Right atrium auricular region (tissue), 2 donors: ENCODE measurements at regions not wholly inside any gene's neighbourhood (a gene's known extent, or its start where the extent isn't known, plus 50 kb on each side); places are given as distances from the start of the nearest gene placed in this dataset.

ENCODE experiments used
- DNase-seq: peaks from one replicate; pipeline ENCODE4 v3.0.0-alpha.2; 2019; ENCODE audit warnings: low spot score
- H3K27ac ChIP-seq, 2 donors: fragments of 200-600 bp; sonication (generic); 1 replicate in 1 of 2; 2 replicates in 1 of 2; pipeline ENCODE4 v1.5.1; 2016 to 2019
- H3K27me3 ChIP-seq, 2 donors: fragments of 200-600 bp; sonication (generic); one replicate each; pipeline versions ENCODE4 v1.5.1 to v1.6.0; 2017 to 2019
- H3K36me3 ChIP-seq: fragments of 200-600 bp; sonication (generic); one replicate; pipeline ENCODE4 v1.5.1; 2016
- H3K4me1 ChIP-seq, 2 donors: fragments of 200-600 bp; sonication (generic); one replicate each; pipeline versions ENCODE4 v1.5.1 to v1.6.0; 2017 to 2019
- H3K4me3 ChIP-seq, 2 donors: fragments of 200-600 bp; sonication (generic); 1 replicate in 1 of 2; 2 replicates in 1 of 2; pipeline ENCODE4 v1.5.1; 2017 to 2019; ENCODE audit warnings: mild to moderate bottlenecking in 1 of 2, moderate library complexity in 1 of 2
- H3K9me3 ChIP-seq, 2 donors: fragments of 200-600 bp; sonication (generic); one replicate each; pipeline ENCODE4 v1.5.1; 2019
- TF ChIP-seq, protein P1 (sequence below), 2 donors: fragments of 200-600 bp; sonication (generic); IDR thresholded peaks; one replicate each; pipeline ENCODE4 v1.5.1; 2019; ENCODE audit warnings: antibody characterized with exemption in 2 of 2

DNA sequence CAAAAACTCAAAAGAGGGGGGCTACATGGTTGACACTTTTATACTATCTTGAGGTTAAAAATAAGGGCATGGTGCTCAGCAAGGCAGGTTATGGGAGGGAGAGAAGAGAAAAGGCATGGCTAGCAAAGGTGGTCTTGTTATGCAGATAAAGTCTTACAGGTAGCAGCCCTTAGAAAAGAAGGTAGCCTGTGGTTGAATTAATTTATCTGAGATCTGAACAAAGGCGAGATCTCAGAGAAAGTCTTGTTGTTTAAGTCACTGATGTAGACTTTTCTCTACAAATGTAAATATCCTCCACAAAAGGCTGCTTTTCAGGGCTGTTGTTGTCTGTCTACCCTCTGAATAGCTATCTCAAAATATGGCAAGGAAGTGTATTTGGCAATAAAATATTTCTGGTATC, 1250.4 kb downstream of the PCDH18 start:
- TF ChIP-seq, protein P1, sequence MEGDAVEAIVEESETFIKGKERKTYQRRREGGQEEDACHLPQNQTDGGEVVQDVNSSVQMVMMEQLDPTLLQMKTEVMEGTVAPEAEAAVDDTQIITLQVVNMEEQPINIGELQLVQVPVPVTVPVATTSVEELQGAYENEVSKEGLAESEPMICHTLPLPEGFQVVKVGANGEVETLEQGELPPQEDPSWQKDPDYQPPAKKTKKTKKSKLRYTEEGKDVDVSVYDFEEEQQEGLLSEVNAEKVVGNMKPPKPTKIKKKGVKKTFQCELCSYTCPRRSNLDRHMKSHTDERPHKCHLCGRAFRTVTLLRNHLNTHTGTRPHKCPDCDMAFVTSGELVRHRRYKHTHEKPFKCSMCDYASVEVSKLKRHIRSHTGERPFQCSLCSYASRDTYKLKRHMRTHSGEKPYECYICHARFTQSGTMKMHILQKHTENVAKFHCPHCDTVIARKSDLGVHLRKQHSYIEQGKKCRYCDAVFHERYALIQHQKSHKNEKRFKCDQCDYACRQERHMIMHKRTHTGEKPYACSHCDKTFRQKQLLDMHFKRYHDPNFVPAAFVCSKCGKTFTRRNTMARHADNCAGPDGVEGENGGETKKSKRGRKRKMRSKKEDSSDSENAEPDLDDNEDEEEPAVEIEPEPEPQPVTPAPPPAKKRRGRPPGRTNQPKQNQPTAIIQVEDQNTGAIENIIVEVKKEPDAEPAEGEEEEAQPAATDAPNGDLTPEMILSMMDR (IDR thresholded peaks at IDR 0.05): no peak
- Histone ChIP-seq H3K4me3 (no peak overlapping the region), H3K4me1 (no peaks in the 10 kb centered on the region), H3K27me3 (no peaks in the 10 kb centered on the region), H3K27ac (no peak overlapping the region), H3K9me3 (no peaks in the 10 kb centered on the region), H3K36me3 (no peaks in the 10 kb centered on the region)
- DNase-seq: no peak

DNA sequence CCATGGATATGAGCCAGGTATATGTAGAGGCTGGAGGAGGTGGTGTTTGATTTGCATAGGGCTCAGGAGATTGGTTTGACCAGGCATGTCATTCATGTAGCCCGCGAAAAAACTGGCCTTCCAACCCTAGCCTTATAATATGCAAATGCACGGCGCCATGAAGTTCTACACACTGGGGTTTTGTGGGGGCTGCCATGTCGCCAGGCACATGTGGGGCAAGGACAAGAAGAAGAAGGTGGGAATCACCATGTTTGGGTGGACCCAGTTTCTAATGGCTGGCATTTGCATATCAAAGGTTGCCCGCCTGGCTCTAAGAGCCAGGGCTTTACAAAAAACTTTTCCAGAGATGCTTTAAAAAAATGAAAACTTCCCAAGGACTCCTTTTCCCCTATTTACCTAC, 1251.0 kb downstream of the PCDH18 start:
- Histone ChIP-seq H3K27ac (no peak overlapping the region), H3K4me3 (no peak overlapping the region), H3K36me3 (no peaks in the 10 kb centered on the region), H3K9me3 (no peaks in the 10 kb centered on the region), H3K27me3 (no peaks in the 10 kb centered on the region), H3K4me1 (no peaks in the 10 kb centered on the region)
- no peak for DNase-seq
- TF ChIP-seq, protein P1 (IDR thresholded peaks at IDR 0.05): no peak

DNA sequence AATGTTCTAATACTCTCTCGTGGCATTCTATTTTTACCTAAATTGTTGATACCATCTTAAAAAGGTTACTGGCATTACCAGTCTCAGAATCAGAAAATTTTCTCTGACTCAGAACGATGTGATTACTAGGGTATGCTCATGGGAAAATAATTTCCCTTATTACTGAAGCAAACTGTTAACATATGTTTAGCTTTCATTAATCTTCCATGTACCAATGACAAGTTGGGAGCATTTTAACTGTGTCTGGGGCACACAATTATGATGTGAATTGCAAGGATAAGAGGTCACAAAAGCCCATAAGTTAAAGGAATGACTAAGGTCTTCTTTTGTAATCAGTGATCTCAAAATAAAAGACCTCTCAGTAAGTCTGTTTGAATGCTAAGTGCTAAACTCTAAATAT, 1254.6 kb downstream of the PCDH18 start:
- H3K36me3 ChIP-seq: no peaks in the 10 kb centered on the region
- H3K27ac ChIP-seq: no peak overlapping the region
- no peaks in the 10 kb centered on the region for H3K9me3 ChIP-seq
- TF ChIP-seq, protein P1 (IDR thresholded peaks at IDR 0.05): no peak
- H3K27me3 ChIP-seq: no peaks in the 10 kb centered on the region
- no peaks in the 10 kb centered on the region for H3K4me1 ChIP-seq
- H3K4me3 ChIP-seq: no peak overlapping the region
- no peak for DNase-seq

DNA sequence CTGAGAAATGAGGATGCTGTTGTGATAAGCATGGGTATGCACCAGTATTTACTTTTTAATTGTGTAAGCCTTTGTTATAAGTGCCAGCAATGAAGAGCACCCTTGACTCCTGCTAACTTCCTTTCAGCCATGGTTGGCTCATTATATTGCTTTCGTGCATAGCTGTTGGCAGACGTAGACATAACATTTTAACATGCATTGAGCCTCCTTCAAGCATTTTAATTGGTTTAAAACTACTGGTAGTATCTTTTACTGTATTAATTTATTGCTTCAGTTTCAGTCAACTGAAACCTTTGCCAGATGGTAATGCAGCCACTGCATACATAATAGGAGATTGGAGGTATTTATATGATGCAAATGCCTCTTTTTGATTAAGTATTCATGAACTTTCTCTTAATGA, 1285.4 kb downstream of the PCDH18 start:
- Histone ChIP-seq H3K27ac (no peak overlapping the region), H3K9me3 (no peaks in the 10 kb centered on the region), H3K36me3 (no peaks in the 10 kb centered on the region), H3K4me1 (no peaks in the 10 kb centered on the region), H3K4me3 (no peak overlapping the region), H3K27me3 (no peaks in the 10 kb centered on the region)
- TF ChIP-seq, protein P1 (IDR thresholded peaks at IDR 0.05): no peak
- no peak for DNase-seq

DNA sequence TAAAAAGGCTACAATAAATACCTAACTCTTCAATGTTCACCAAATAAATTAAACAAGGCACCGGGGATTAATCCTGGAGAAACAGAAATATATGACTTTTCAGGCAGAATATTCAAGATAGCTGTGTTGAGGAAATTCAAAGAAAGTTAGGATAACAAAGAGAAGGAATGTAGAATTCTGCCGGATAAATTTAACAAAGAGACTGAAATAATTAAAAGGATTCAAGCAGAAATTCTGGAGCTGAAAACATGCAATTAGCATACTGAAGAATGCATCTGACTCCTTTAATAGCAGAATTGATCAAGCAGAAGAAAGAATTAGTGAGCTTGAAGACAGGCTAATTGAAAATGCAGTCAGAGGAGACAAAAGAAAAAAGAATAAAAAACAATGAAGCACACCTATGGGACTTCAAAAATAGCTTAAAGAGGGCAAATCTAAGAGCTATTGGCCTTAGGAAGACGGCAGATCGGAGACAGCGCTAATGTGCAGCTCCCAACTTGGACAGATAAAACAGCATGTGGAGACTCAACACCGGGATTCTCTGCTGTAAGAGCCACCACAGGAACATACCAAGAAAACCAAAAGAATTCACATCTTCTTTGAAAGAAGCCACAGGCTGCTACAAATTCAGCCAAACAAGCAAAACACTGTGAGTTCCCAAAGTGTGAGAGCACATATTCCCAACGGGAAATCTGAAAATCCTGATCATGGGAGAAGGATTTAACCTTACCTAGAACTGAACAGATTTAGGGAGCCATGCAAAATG, 1290.9 kb downstream of the PCDH18 start:
- Histone ChIP-seq H3K27me3 (no peaks in the 10 kb centered on the region), H3K9me3 (no peaks in the 10 kb centered on the region), H3K4me1 (no peaks in the 10 kb centered on the region), H3K27ac (no peak overlapping the region), H3K36me3 (no peaks in the 10 kb centered on the region), H3K4me3 (no peak overlapping the region)
- TF ChIP-seq, protein P1 (IDR thresholded peaks at IDR 0.05): no peak
- no peak for DNase-seq

DNA sequence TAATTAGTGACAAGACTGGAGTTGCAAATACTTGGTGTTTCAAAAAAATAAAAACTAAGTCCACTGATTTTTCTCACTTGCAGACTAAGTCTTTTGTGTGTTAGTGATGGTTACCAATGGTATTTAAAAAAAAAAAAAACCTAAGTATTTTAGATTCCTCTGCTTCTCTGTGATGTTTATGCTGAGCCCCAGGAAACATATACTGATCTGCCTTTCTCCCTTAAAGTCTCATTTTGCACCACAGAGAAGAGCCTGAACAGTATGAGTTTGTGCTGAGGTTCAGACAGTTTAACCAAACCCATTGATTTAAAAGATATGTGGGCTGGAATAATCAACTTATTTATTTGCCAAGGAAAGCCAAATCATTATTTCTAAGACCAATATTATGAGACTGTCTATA, 1305.0 kb downstream of the PCDH18 start:
- Histone ChIP-seq H3K4me3 (no peak overlapping the region), H3K27me3 (no peaks in the 10 kb centered on the region), H3K27ac (no peak overlapping the region), H3K4me1 (no peaks in the 10 kb centered on the region), H3K36me3 (no peaks in the 10 kb centered on the region), H3K9me3 (no peaks in the 10 kb centered on the region)
- DNase-seq: no peak
- TF ChIP-seq, protein P1 (IDR thresholded peaks at IDR 0.05): no peak
